ENCODE measurements at regions not wholly inside any gene's neighbourhood (a gene's known extent, or its start where the extent isn't known, plus 50 kb on each side); places are given as distances from the start of the nearest gene placed in this dataset.

DNA sequence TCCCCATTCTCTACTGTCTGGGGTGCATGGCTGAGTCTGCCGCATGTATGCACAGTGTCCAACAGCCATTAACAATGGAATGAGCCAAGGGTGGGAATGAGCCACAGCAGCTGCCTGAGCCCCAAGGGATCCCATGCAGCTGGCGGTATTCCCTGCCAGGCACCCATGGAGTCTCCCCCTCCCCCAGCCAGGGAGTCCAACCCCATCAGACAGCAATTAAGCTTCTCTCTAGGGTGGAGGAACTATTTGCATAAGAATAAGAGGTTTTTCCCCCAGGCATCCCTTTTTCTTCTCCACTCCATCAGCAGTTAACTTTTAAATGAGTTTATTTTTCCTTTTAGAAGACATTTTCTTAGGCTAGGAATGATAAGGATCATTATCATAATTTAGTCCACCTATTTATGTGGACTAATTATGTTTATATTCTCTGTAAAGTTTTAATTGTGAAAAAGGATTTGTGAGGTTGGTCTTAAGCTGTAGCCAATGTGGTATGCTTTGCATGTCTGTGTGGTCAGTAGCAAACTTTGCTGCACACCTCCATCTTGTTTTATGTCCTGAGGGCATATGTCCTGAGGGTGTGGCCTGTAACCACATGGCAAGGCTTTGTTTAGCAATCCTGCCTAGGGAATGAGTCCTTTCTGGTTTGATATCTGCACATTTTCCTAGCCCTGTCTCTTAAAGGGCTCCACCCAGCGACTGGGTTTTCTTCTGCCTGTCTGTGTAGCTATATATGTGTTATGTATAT, 158.9 kb upstream of the OLIG3 start:
- Histone ChIP-seq H3K27me3 (no peaks in the 10 kb centered on the region), H3K36me3 (no peaks in the 10 kb centered on the region), H3K27ac (no peak overlapping the region), H3K4me3 (no peak overlapping the region), H3K4me1 (no peaks in the 10 kb centered on the region), H3K9me3 (peaks cover 0 to 8% (median 3%) of the 10 kb centered on the region in 4 donors)
- 97 to 98% methylated on average over 3 of the region's 3 CpGs for WGBS, 2 donors
- TF ChIP-seq EP300 (IDR thresholded peaks at IDR 0.05), result no peak
- TF ChIP-seq, protein P1, sequence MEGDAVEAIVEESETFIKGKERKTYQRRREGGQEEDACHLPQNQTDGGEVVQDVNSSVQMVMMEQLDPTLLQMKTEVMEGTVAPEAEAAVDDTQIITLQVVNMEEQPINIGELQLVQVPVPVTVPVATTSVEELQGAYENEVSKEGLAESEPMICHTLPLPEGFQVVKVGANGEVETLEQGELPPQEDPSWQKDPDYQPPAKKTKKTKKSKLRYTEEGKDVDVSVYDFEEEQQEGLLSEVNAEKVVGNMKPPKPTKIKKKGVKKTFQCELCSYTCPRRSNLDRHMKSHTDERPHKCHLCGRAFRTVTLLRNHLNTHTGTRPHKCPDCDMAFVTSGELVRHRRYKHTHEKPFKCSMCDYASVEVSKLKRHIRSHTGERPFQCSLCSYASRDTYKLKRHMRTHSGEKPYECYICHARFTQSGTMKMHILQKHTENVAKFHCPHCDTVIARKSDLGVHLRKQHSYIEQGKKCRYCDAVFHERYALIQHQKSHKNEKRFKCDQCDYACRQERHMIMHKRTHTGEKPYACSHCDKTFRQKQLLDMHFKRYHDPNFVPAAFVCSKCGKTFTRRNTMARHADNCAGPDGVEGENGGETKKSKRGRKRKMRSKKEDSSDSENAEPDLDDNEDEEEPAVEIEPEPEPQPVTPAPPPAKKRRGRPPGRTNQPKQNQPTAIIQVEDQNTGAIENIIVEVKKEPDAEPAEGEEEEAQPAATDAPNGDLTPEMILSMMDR (IDR thresholded peaks at IDR 0.05), result no peak
- intact Hi-C loops (cut with DNase I), result no loop called here
- no peak for DNase-seq

DNA sequence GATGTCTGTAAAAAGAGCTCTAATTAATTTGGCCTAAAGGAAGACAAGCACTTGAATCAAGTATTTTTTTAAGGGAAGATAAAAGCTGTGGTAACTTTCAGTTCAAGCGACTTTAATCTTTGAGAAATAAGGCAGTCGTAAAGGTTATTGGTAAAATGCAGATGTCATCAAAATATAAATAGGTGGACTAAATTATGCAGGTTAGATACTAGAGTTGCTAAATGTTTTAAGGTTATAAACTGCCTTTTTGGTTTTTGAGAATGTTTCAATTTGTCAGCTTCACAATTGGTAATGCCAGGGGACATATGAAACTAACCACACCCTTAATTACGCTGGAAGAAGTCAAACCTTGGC, 159.5 kb upstream of the OLIG3 start:
- no peaks in the 10 kb centered on the region for H3K27me3 ChIP-seq
- no peak for TF ChIP-seq POLR2A (IDR thresholded peaks at IDR 0.05)
- no peak for TF ChIP-seq POLR2AphosphoS5 (IDR thresholded peaks at IDR 0.05)
- no peak for TF ChIP-seq EP300 (IDR thresholded peaks at IDR 0.05)
- TF ChIP-seq, protein P1 (IDR thresholded peaks at IDR 0.05), result no peak
- intact Hi-C loops (cut with DNase I), result no loop called here
- peaks cover 0 to 8% (median 3%) of the 10 kb centered on the region in 4 donors for H3K9me3 ChIP-seq
- WGBS, 2 donors, result 95 to 97% methylated on average over 3 of the region's 3 CpGs
- no peaks in the 10 kb centered on the region for H3K4me1 ChIP-seq
- no peaks in the 10 kb centered on the region for H3K36me3 ChIP-seq
- H3K4me3 ChIP-seq, result no peak overlapping the region
- H3K27ac ChIP-seq, result no peak overlapping the region
- DNase-seq, result no peak

DNA sequence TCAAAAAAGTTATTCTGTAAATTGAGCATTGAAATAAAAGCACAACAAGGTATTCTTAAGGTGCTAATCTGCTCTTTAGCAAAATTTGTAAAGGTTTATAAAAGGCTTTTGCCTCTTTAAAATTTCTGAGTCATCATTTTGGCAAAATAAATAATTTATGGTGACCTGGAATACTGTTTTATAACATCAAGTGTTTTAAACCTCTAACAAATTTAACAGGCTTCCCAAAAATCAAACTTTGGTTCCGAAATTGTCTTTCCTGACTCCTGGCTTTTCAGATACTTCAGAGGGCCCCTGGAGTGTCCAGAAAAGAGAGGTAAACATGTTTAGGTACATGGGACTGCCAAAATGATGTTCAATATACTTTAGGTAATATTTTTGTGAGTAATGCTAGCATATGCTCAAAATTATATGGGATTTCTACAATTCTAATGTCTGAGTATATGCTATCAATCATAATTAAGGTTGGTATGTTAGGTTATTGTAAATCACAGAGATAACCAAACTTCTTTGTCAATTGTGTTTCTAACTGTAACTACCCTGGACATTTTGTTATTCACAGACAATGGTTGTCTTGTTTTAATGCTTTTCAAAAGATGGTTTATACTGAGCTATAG, 160.3 kb upstream of the OLIG3 start:
- WGBS, 2 donors, result 73 to 89% methylated on average over 1 of the region's 1 CpG
- no peak overlapping the region for H3K27ac ChIP-seq
- intact Hi-C loops (cut with DNase I), result no loop called here

DNA sequence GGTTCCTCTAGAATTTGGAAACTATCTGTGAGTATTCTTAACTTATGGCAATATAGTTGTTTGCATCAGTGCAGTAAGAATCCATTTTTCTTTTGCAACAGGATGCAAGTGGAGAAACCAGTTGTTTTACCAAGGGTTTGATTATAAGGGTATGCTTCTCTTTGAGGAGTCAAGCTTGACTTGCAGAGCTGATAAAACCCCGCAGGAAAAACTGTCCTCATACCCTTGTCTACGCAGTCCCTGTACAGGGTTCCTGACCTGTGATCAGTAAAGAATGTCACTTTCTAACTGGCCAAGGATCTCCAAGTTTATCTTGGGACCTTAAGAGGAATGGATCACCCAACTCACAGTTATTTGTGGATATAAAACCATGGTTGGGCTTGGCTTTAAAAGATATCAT, 161.1 kb upstream of the OLIG3 start:
- Histone ChIP-seq H3K9me3 (peaks cover 0 to 8% (median 3%) of the 10 kb centered on the region in 4 donors), H3K27ac (no peak overlapping the region), H3K4me3 (no peak overlapping the region), H3K27me3 (no peaks in the 10 kb centered on the region), H3K36me3 (no peaks in the 10 kb centered on the region), H3K4me1 (no peaks in the 10 kb centered on the region)
- 95 to 99% methylated on average over 2 of the region's 2 CpGs for WGBS, 2 donors
- intact Hi-C loops (cut with DNase I), result no loop called here
- TF ChIP-seq EP300 (IDR thresholded peaks at IDR 0.05) (no peak), POLR2A (IDR thresholded peaks at IDR 0.05) (no peak), POLR2AphosphoS5 (IDR thresholded peaks at IDR 0.05) (no peak)
- TF ChIP-seq, protein P1 (IDR thresholded peaks at IDR 0.05), result no peak
- no peak for DNase-seq

More for the DNA sequence above, 160.3 kb upstream of the OLIG3 start:
- H3K4me3 ChIP-seq, result no peak overlapping the region
- no peak for DNase-seq
- TF ChIP-seq EP300 (IDR thresholded peaks at IDR 0.05) (no peak), POLR2A (IDR thresholded peaks at IDR 0.05) (no peak), POLR2AphosphoS5 (IDR thresholded peaks at IDR 0.05) (no peak)
- TF ChIP-seq, protein P1 (IDR thresholded peaks at IDR 0.05), result no peak
- H3K27me3 ChIP-seq, result no peaks in the 10 kb centered on the region
- no peaks in the 10 kb centered on the region for H3K36me3 ChIP-seq
- H3K9me3 ChIP-seq, result peaks cover 0 to 8% (median 3%) of the 10 kb centered on the region in 4 donors
- H3K4me1 ChIP-seq, result no peaks in the 10 kb centered on the region
